Suprapubic skin (tissue), 3 donors: ENCODE measurements at regions not wholly inside any gene's neighbourhood (a gene's known extent, or its start where the extent isn't known, plus 50 kb on each side); places are given as distances from the start of the nearest gene placed in this dataset.

Experiments used
- CTCF ChIP-seq, 2 donors: fragments of 200-600 bp in 1 of 2; fragments of 450-650 bp in 1 of 2; sonication (generic) in 1 of 2; IDR thresholded peaks; one replicate each; pipeline ENCODE4 v1.5.1; 2016 to 2019; ENCODE audit warnings: antibody characterized with exemption in 2 of 2, mild to moderate bottlenecking in 1 of 2, moderate library complexity in 1 of 2
- POLR2AphosphoS5 ChIP-seq, 3 donors: sonication (generic); formaldehyde crosslinking; IDR thresholded peaks; one replicate each; pipeline ENCODE4 v1.6.1; 2017; ENCODE audit warnings: antibody characterized with exemption in 3 of 3

DNA sequence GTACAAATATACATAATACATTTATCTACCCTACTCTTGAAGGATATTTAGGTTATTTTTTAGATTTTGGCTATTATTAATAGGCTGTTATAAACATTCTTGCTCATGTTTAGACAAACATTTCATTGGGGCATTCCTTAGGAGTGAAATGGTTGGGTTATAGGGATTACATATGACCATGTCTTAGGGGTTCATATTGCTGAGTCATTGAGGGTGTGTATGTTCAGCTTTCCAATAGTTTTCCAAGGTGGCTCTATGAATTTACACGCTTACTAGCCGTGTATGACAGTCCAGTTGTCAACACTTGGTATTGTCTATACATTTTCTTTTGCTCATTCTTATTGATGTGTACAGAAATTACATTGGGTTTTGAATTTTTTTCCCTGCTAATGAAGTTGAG is 125.8 kb downstream of the OXSM start:
- TF ChIP-seq CTCF (IDR thresholded peaks at IDR 0.05) (no peak), POLR2AphosphoS5 (IDR thresholded peaks at IDR 0.05) (no peak)
